ENCODE measurements at regions not wholly inside any gene's neighbourhood (a gene's known extent, or its start where the extent isn't known, plus 50 kb on each side); places are given as distances from the start of the nearest gene placed in this dataset.
A peak's percentile ranks its signal among the peaks of the same experiment; 100 is the strongest.

GRCh38 chr7:94054130-94054529 is 50.0 kb upstream of the BET1 start:
- DNase-seq (ENCODE audit: low spot score), result no peak

DNA sequence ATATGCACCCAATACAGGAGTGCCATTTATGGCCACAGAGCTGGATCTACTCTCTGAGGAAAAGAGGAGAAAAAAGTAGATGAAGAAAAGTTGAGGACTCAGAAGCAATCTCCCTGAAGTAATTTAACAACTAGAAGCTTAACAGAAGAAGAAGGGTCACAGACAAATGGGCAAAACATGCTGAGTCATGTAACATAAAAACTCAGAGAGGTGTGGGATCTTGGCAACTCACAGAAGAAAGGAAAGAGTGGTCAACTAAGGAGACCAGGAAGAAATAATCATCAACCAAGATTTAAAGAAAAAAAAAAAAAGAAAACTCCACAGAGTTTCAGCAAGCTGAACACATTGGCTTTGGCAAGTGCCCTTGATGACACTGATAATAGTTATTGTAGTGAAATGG is 51.8 kb upstream of the BET1 start:
- no peak for DNase-seq (ENCODE audit: low spot score)

GRCh38 chr7:94056796-94057207 is 52.6 kb upstream of the BET1 start:
- no peak for DNase-seq (ENCODE audit: low spot score)

GRCh38 chr7:94057955-94058354 is 53.8 kb upstream of the BET1 start:
- no peak for DNase-seq (ENCODE audit: low spot score)

GRCh38 chr7:94059746-94060145 is 55.6 kb upstream of the BET1 start:
- no peak for DNase-seq (ENCODE audit: low spot score)

DNA sequence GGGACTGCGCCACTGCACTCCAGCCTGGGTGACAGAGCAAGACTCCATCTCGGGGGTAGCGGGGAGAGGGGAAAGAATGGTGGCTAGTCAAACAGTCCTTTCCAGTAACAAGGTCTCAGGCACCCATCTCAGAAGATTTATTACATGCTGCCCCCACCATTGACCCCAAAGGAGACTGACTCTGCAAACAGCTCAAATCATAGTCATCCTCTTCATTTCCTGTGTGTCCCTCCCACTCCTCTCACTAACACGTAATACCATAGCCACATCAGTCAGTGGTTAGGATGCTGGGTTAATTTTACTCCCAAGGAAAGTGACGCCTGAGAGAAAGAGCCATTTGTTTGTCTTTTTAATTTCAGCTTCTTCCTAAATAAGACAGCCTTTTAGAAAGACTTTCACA is 56.6 kb upstream of the BET1 start:
- no peak for DNase-seq (ENCODE audit: low spot score)

GRCh38 chr7:94061326-94061725 is 57.2 kb upstream of the BET1 start:
- DNase-seq (ENCODE audit: low spot score), result no peak

DNA sequence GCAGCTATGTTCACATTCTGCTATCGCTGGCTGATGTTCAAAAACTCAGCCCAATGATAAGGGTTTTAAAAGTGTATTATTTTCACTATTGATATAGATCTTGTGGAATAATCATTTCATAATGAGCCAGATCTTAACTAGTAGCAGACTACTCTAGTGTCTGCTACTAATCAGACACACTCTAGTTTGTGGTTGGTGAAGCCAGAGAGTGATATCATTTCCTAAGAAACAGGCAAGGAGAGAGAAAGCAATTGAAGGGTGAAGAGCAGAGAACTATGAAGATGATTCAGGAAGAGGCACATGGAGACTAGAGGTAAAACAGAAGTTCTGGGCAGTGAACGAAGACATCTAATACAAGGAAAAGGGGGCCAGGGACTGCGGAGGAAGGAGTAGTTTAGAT is 58.2 kb upstream of the BET1 start:
- no peak for DNase-seq (ENCODE audit: low spot score)

DNA sequence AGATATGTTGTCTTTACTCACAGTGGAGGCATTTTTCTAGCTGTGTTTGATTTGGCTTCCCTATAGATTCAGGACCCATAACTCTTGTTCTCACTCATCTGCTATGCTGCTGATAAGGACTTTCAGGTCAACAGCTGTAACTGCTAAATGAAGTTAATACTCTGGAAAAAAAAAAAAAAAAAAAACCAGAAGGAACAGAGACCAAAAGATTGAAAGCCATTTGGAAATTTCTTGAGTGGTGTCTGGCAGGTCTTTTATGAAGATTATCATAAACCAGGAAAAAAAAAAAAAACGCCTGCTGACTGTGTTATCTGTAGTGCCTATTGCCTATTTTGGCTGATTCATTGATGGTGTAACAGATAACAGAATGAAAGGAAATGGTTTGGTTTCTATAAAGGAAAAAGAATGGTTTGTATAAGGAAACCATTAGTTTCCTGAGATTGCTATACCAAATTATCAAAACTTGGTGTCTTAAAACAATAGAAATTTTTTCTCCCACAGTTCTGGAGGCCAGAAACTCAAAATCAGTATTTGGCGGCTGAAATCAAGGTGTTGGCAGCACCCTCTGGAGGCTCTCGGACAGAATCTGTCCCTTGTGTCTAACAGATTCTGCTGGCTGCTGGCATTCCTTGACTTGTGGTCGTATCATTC is 60.5 kb upstream of the BET1 start:
- peak; percentile 6 for DNase-seq (ENCODE audit: low spot score)

- DNase-seq (ENCODE audit: low spot score), result peak; percentile 7
Measured at GRCh38 chr7:94067047-94067446, 62.9 kb upstream of the BET1 start.

GRCh38 chr7:94067506-94067905 is 63.4 kb upstream of the BET1 start:
- no peak for DNase-seq (ENCODE audit: low spot score)

- DNase-seq (ENCODE audit: low spot score), result no peak
Measured at GRCh38 chr7:94069162-94069739, 65.1 kb upstream of the BET1 start.

DNA sequence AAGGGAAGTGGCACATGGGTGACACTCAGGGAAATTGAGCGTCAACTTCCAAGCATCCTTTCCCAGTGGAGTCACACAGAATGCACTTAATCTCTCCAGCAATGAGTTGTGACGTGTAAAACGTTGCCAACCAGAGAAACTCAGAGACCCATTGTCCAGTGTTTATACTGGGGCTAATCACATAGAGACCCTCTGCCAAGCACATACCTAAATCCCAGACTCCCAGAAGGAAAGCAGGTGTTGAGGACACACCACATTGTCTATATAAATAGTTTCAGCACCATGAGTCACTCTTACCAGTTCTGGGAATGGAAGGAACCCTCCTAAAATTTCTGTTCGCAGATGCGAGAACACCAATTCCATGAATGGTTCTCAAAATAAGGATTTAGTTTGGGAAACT is 76.4 kb upstream of the BET1 start:
- DNase-seq (ENCODE audit: low spot score), result no peak

DNA sequence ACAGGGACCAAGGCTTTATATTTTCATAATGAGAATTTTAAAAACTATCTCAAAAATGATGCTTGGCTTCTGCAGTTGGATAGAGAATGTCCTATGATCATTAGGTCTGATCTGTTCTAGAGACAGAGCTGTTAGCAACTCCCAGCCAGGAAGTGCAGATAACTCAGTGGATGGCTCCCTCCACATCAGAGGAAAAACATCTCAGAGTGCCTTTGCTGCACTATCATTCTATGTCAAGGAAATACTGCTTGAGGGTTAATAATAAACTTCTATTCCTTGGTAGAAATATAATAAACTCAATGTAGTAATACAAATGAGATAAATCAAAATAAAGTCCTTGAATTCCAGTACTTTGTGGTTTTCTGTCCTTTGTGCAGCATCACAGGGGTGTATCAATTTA is 78.0 kb upstream of the BET1 start:
- DNase-seq (ENCODE audit: low spot score), result no peak

DNA sequence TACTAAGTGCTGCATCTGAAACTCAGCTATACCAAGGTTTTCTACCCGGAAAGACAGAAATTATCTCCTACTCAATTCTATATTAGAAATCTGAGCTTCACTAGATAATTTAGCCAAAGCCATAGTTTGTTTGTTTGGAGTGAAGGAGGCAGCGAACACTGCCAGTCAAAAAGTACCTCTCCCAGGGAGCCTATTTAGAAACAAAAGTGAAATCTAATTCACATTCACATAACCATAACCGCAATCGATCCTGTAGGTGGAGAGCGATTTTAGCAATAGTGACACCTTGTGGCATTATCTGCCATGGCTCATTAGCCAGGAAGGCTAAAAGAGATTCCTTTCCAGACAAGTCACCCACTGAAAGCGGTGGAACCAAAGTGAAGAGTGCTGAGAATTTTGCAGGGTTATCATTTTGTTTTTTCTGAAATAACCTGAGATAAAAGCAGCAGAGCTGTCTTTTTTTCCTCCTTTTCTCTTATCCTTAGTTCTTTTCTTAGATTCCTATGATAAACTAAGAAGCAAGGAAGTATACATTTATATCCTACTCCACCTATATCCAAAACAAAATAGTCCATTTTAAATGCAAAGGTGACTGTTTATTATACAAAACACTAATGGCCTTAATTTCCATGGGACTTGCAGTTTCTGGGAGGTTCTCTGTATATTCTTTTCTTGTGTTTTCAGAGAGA is 83.7 kb upstream of the BET1 start:
- DNase-seq (ENCODE audit: low spot score), result peak; percentile 48

- DNase-seq (ENCODE audit: low spot score), result no peak
Measured at GRCh38 chr7:94088560-94088959, 84.4 kb upstream of the BET1 start.

- DNase-seq (ENCODE audit: low spot score), result no peak
Measured at GRCh38 chr7:94089806-94090205, 85.7 kb upstream of the BET1 start.

- DNase-seq (ENCODE audit: low spot score), result no peak
Measured at GRCh38 chr7:94092980-94093379, 88.8 kb upstream of the BET1 start.

- no peak for DNase-seq (ENCODE audit: low spot score)
Measured at GRCh38 chr7:94094298-94094697, 90.1 kb upstream of the BET1 start.

- DNase-seq (ENCODE audit: low spot score), result no peak
Measured at GRCh38 chr7:94095316-94096009, 91.3 kb upstream of the BET1 start.

- DNase-seq (ENCODE audit: low spot score), result no peak
Measured at GRCh38 chr7:94099679-94100078, 95.5 kb upstream of the BET1 start.

DNA sequence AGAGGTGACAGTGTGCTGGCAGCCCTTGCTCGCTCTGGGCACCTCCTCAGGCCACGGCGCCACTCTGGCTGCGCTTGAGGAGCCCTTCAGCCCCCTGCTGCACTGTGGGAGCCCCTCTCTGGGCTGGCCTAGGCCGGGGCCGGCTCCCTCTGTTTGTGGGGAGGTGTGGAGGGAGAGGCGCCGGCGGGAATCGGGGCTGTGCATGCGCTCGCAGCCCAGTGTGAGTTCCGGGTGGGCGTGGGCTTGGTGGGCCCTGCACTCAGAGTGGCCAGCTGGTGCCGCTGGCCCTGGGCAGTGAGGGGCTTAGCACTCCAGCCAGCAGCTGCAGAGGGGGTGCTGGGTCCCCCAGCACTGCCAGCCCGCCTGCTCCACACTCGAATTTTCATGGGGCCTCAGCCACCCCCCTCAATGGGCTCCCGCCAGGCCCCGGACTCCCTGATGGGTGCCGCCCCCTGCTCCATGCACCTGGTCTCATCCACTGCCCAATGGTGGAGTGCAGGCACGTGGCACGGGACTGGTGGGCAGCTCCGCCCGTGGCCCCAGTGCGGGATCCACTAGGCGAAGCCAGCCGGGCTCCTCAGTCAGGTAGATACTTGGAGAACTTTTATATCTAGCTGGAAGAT is 96.7 kb upstream of the BET1 start:
- no peak for DNase-seq (ENCODE audit: low spot score)

Data from SK-N-DZ (cell line).